BLaER1 treated with 17β-estradiol and CSF1 and Interleukin-3, amounts not matched to agents 10 nM and 100 nM (cell line): ENCODE measurements at regions not wholly inside any gene's neighbourhood (a gene's known extent, or its start where the extent isn't known, plus 50 kb on each side); places are given as distances from the start of the nearest gene placed in this dataset.

Experiments used
- H3K27ac ChIP-seq, 11 experiments: shearing (Covaris generic); formaldehyde crosslinking; 2 replicates each; pipeline ENCODE4 v1.8.1; 2022
- H3K27me3 ChIP-seq, 11 experiments: shearing (Covaris generic); formaldehyde crosslinking; 2 replicates each; pipeline ENCODE4 v1.8.1; 2022
- H3K36me3 ChIP-seq, 11 experiments: shearing (Covaris generic); formaldehyde crosslinking; 2 replicates each; pipeline ENCODE4 v1.8.1; 2022
- H3K4me1 ChIP-seq, 10 experiments: shearing (Covaris generic); formaldehyde crosslinking; 2 replicates each; pipeline ENCODE4 v1.8.1; 2022
- H3K4me2 ChIP-seq, 11 experiments: shearing (Covaris generic); formaldehyde crosslinking; 2 replicates each; pipeline ENCODE4 v1.8.1; 2022
- H3K4me3 ChIP-seq, 10 experiments: shearing (Covaris generic); formaldehyde crosslinking; 2 replicates each; pipeline ENCODE4 v1.8.1; 2022
- H3K9ac ChIP-seq, 11 experiments: shearing (Covaris generic); formaldehyde crosslinking; 2 replicates each; pipeline ENCODE4 v1.8.1; 2022
- H3K9me3 ChIP-seq, 11 experiments: shearing (Covaris generic); formaldehyde crosslinking; replicated peaks in 1 of 11; 2 replicates each; pipeline ENCODE4 v1.8.1; 2022
- H4K20me1 ChIP-seq, 11 experiments: shearing (Covaris generic); formaldehyde crosslinking; 2 replicates each; pipeline ENCODE4 v1.8.1; 2022
- Cebpa-rat ChIP-seq, 11 experiments: shearing (Covaris generic); IDR thresholded peaks; 2 replicates each; pipeline ENCODE4 v1.8.1; 2022

GRCh38 chr3:74537164-74537563 lies 77.3 kb downstream of the CNTN3 start:
- no peaks in the 10 kb centered on the region for H3K36me3 ChIP-seq

GRCh38 chr3:74535281-74535680 lies 79.2 kb downstream of the CNTN3 start:
- no peaks in the 10 kb centered on the region for H3K4me1 ChIP-seq
- H3K4me3 ChIP-seq: no peak overlapping the region
- H3K27ac ChIP-seq: no peak overlapping the region
- TF ChIP-seq Cebpa-rat (IDR thresholded peaks at IDR 0.05): no peak
- H3K9me3 ChIP-seq: no peaks in the 10 kb centered on the region
- no peaks in the 10 kb centered on the region for H3K36me3 ChIP-seq
- H3K27me3 ChIP-seq: no peaks in the 10 kb centered on the region
- H3K4me2 ChIP-seq: no peak overlapping the region
- H4K20me1 ChIP-seq: no peaks in the 10 kb centered on the region
- H3K9ac ChIP-seq: no peak overlapping the region

More at GRCh38 chr3:74537164-74537563, 77.3 kb downstream of the CNTN3 start:
- H3K27ac ChIP-seq: no peak overlapping the region
- H3K27me3 ChIP-seq: no peaks in the 10 kb centered on the region
- no peak overlapping the region for H3K4me2 ChIP-seq
- no peak overlapping the region for H3K9ac ChIP-seq
- H4K20me1 ChIP-seq: no peaks in the 10 kb centered on the region
- H3K9me3 ChIP-seq: no peaks in the 10 kb centered on the region
- TF ChIP-seq Cebpa-rat (IDR thresholded peaks at IDR 0.05): no peak
- no peak overlapping the region for H3K4me3 ChIP-seq
- no peaks in the 10 kb centered on the region for H3K4me1 ChIP-seq

- Histone ChIP-seq H3K4me3 (no peak overlapping the region), H3K27me3 (no peaks in the 10 kb centered on the region), H3K4me2 (no peak overlapping the region), H3K27ac (no peak overlapping the region), H3K9me3 (no peaks in the 10 kb centered on the region), H3K36me3 (no peaks in the 10 kb centered on the region), H3K4me1 (no peaks in the 10 kb centered on the region), H4K20me1 (no peaks in the 10 kb centered on the region), H3K9ac (no peak overlapping the region)
- TF ChIP-seq Cebpa-rat (IDR thresholded peaks at IDR 0.05): no peak
Measured at GRCh38 chr3:74534611-74535010, 79.8 kb downstream of the CNTN3 start.

GRCh38 chr3:74532446-74532845 lies 82.0 kb downstream of the CNTN3 start:
- H3K9ac ChIP-seq: no peak overlapping the region
- no peak overlapping the region for H3K4me2 ChIP-seq
- no peak overlapping the region for H3K27ac ChIP-seq
- no peaks in the 10 kb centered on the region for H3K4me1 ChIP-seq
- no peaks in the 10 kb centered on the region for H3K36me3 ChIP-seq
- H4K20me1 ChIP-seq: no peaks in the 10 kb centered on the region
- no peaks in the 10 kb centered on the region for H3K27me3 ChIP-seq
- no peak for TF ChIP-seq Cebpa-rat (IDR thresholded peaks at IDR 0.05)
- H3K4me3 ChIP-seq: no peak overlapping the region
- H3K9me3 ChIP-seq: no peaks in the 10 kb centered on the region

- no peaks in the 10 kb centered on the region for H3K9me3 ChIP-seq
- no peaks in the 10 kb centered on the region for H4K20me1 ChIP-seq
- no peak overlapping the region for H3K27ac ChIP-seq
- H3K36me3 ChIP-seq: no peaks in the 10 kb centered on the region
- H3K4me2 ChIP-seq: no peak overlapping the region
- no peak overlapping the region for H3K4me3 ChIP-seq
- no peaks in the 10 kb centered on the region for H3K27me3 ChIP-seq
- TF ChIP-seq Cebpa-rat (IDR thresholded peaks at IDR 0.05): no peak
- no peak overlapping the region for H3K9ac ChIP-seq
- H3K4me1 ChIP-seq: no peaks in the 10 kb centered on the region
Measured at GRCh38 chr3:74531491-74531890, 83.0 kb downstream of the CNTN3 start.

GRCh38 chr3:74529145-74529544 lies 85.3 kb downstream of the CNTN3 start:
- no peaks in the 10 kb centered on the region for H3K9me3 ChIP-seq
- no peaks in the 10 kb centered on the region for H3K4me1 ChIP-seq
- no peaks in the 10 kb centered on the region for H4K20me1 ChIP-seq
- no peak overlapping the region for H3K4me2 ChIP-seq
- no peak overlapping the region for H3K27ac ChIP-seq
- no peaks in the 10 kb centered on the region for H3K36me3 ChIP-seq
- no peaks in the 10 kb centered on the region for H3K27me3 ChIP-seq
- TF ChIP-seq Cebpa-rat (IDR thresholded peaks at IDR 0.05): no peak
- H3K9ac ChIP-seq: no peak overlapping the region
- H3K4me3 ChIP-seq: no peak overlapping the region

- H3K9me3 ChIP-seq: no peaks in the 10 kb centered on the region
- H3K27me3 ChIP-seq: no peaks in the 10 kb centered on the region
- H4K20me1 ChIP-seq: no peaks in the 10 kb centered on the region
- H3K4me3 ChIP-seq: no peak overlapping the region
- H3K36me3 ChIP-seq: no peaks in the 10 kb centered on the region
- H3K4me1 ChIP-seq: no peaks in the 10 kb centered on the region
- no peak overlapping the region for H3K27ac ChIP-seq
- TF ChIP-seq Cebpa-rat (IDR thresholded peaks at IDR 0.05): no peak
- no peak overlapping the region for H3K9ac ChIP-seq
- no peak overlapping the region for H3K4me2 ChIP-seq
Measured at GRCh38 chr3:74527566-74527965, 86.9 kb downstream of the CNTN3 start.

- H4K20me1 ChIP-seq: no peaks in the 10 kb centered on the region
- H3K27me3 ChIP-seq: no peaks in the 10 kb centered on the region
- H3K4me2 ChIP-seq: no peak overlapping the region
- no peaks in the 10 kb centered on the region for H3K9me3 ChIP-seq
- H3K27ac ChIP-seq: no peak overlapping the region
- no peak for TF ChIP-seq Cebpa-rat (IDR thresholded peaks at IDR 0.05)
- H3K9ac ChIP-seq: no peak overlapping the region
- H3K36me3 ChIP-seq: no peaks in the 10 kb centered on the region
- H3K4me1 ChIP-seq: no peaks in the 10 kb centered on the region
- H3K4me3 ChIP-seq: no peak overlapping the region
Measured at GRCh38 chr3:74523811-74524210, 90.6 kb downstream of the CNTN3 start.

- TF ChIP-seq Cebpa-rat (IDR thresholded peaks at IDR 0.05): no peak
- no peaks in the 10 kb centered on the region; a peak in 1 of 20 replicates for H3K4me1 ChIP-seq
- H3K27me3 ChIP-seq: no peaks in the 10 kb centered on the region
- no peaks in the 10 kb centered on the region for H3K36me3 ChIP-seq
- no peak overlapping the region for H3K4me2 ChIP-seq
- H3K4me3 ChIP-seq: no peak overlapping the region
- no peak overlapping the region for H3K27ac ChIP-seq
- no peaks in the 10 kb centered on the region for H4K20me1 ChIP-seq
- H3K9me3 ChIP-seq: no peaks in the 10 kb centered on the region
- H3K9ac ChIP-seq: no peak overlapping the region
Measured at GRCh38 chr3:74520895-74521294, 93.6 kb downstream of the CNTN3 start.

- Histone ChIP-seq H3K4me3 (no peak overlapping the region), H3K36me3 (no peaks in the 10 kb centered on the region), H3K9me3 (no peaks in the 10 kb centered on the region), H3K4me1 (no peaks in the 10 kb centered on the region; a peak in 1 of 20 replicates), H3K9ac (no peak overlapping the region), H3K4me2 (no peak overlapping the region), H3K27ac (no peak overlapping the region), H4K20me1 (no peaks in the 10 kb centered on the region), H3K27me3 (no peaks in the 10 kb centered on the region)
- no peak for TF ChIP-seq Cebpa-rat (IDR thresholded peaks at IDR 0.05)
Measured at GRCh38 chr3:74518610-74519009, 95.8 kb downstream of the CNTN3 start.

- H3K27me3 ChIP-seq: no peaks in the 10 kb centered on the region
- H3K27ac ChIP-seq: no peak overlapping the region
- H3K4me2 ChIP-seq: no peak overlapping the region
- H3K9me3 ChIP-seq: no peaks in the 10 kb centered on the region
- H3K36me3 ChIP-seq: no peaks in the 10 kb centered on the region
- no peak overlapping the region for H3K4me3 ChIP-seq
- TF ChIP-seq Cebpa-rat (IDR thresholded peaks at IDR 0.05): no peak
- no peaks in the 10 kb centered on the region; a peak in 1 of 20 replicates for H3K4me1 ChIP-seq
- H3K9ac ChIP-seq: no peak overlapping the region
- no peaks in the 10 kb centered on the region for H4K20me1 ChIP-seq
Measured at GRCh38 chr3:74516019-74516418, 98.4 kb downstream of the CNTN3 start.
